H1 (cell line): ENCODE measurements at regions not wholly inside any gene's neighbourhood (a gene's known extent, or its start where the extent isn't known, plus 50 kb on each side); places are given as distances from the start of the nearest gene placed in this dataset.
"Not testable (repeated sequence)": the region's sequence is repeated elsewhere in the genome, so short reads cannot be mapped to it uniquely, and the experiment has no call there.

Experiments used
- ATF3 ChIP-seq: IDR thresholded peaks from 2 replicates; pipeline ENCODE4 v1.6.1; 2011; ENCODE audit warnings: low read depth, mild to moderate bottlenecking, low read length; ENCODE audit not compliant: insufficient read depth
- POLR2A ChIP-seq, 2 experiments: IDR thresholded peaks; 1 replicate in 1 of 2; 2 replicates in 1 of 2; pipeline ENCODE4 v1.6.1; 2011; ENCODE audit warnings: low read depth in 2 of 2, low read length in 2 of 2, mild to moderate bottlenecking in 2 of 2; ENCODE audit errors: control extremely low read depth in 1 of 2
- SP4 ChIP-seq: IDR thresholded peaks from 2 replicates; pipeline ENCODE4 v1.6.1; 2012; ENCODE audit warnings: low read length, inconsistent platforms
- TF ChIP-seq, protein P1 (sequence below): IDR thresholded peaks from 2 replicates; pipeline ENCODE4 v1.6.1; 2012; ENCODE audit warnings: low read length, inconsistent platforms
- TF ChIP-seq, protein P2 (sequence below), 3 experiments: IDR thresholded peaks; 1 replicate in 2 of 3; 2 replicates in 1 of 3; pipeline versions ENCODE4 v1.5.1 to v1.6.1; 2011; ENCODE audit warnings: low read length in 3 of 3, mild to moderate bottlenecking in 3 of 3, inconsistent platforms in 2 of 3, low read depth in 1 of 3, moderate library complexity in 1 of 3; ENCODE audit not compliant: insufficient read depth in 1 of 3; ENCODE audit errors: control extremely low read depth in 1 of 3

GRCh38 chr7:76898807-76899206 lies 133.4 kb downstream of the SPDYE17 start:
- TF ChIP-seq, protein P1, sequence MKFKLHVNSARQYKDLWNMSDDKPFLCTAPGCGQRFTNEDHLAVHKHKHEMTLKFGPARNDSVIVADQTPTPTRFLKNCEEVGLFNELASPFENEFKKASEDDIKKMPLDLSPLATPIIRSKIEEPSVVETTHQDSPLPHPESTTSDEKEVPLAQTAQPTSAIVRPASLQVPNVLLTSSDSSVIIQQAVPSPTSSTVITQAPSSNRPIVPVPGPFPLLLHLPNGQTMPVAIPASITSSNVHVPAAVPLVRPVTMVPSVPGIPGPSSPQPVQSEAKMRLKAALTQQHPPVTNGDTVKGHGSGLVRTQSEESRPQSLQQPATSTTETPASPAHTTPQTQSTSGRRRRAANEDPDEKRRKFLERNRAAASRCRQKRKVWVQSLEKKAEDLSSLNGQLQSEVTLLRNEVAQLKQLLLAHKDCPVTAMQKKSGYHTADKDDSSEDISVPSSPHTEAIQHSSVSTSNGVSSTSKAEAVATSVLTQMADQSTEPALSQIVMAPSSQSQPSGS: not testable (repeated sequence)
- TF ChIP-seq POLR2A (IDR thresholded peaks at IDR 0.05; ENCODE audit: control extremely low read depth in 1 of 2, low read depth in 2 of 2, low read length in 2 of 2); ATF3; SP4: not testable (repeated sequence)
- TF ChIP-seq, protein P2, sequence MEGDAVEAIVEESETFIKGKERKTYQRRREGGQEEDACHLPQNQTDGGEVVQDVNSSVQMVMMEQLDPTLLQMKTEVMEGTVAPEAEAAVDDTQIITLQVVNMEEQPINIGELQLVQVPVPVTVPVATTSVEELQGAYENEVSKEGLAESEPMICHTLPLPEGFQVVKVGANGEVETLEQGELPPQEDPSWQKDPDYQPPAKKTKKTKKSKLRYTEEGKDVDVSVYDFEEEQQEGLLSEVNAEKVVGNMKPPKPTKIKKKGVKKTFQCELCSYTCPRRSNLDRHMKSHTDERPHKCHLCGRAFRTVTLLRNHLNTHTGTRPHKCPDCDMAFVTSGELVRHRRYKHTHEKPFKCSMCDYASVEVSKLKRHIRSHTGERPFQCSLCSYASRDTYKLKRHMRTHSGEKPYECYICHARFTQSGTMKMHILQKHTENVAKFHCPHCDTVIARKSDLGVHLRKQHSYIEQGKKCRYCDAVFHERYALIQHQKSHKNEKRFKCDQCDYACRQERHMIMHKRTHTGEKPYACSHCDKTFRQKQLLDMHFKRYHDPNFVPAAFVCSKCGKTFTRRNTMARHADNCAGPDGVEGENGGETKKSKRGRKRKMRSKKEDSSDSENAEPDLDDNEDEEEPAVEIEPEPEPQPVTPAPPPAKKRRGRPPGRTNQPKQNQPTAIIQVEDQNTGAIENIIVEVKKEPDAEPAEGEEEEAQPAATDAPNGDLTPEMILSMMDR (IDR thresholded peaks at IDR 0.05; ENCODE audit: control extremely low read depth in 1 of 3, insufficient read depth in 1 of 3, low read depth in 1 of 3, low read length in 3 of 3): not testable (repeated sequence)
